NCI-H69 (cell line): ENCODE measurements at regions not wholly inside any gene's neighbourhood (a gene's known extent, or its start where the extent isn't known, plus 50 kb on each side); places are given as distances from the start of the nearest gene placed in this dataset.

Experiments used
- DNase-seq: peaks from one replicate; lab custom pipeline; 2025; lab: John Stamatoyannopoulos, UW

- DNase-seq, result no peak
Measured at GRCh38 chr3:7913283-7913682, 588.3 kb upstream of the LMCD1 start.

DNA sequence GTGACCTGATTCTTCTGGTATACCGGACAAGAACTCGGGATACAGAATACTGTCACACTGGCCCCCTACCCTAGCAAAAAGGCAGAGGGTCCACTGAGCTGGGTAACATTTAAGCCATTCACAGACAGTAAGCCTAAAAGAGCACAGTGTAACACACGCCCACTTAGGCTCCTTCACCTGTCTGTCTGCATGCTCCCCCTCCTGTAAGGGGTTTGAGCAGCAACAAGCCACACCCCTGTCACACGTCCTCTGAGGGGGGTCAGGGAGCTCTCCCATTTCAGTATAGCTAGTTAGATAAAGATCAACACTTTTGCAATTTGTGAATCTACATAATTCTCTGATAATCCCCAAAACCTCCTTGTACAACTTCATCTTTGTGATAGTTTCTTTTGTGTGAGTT is 586.3 kb upstream of the LMCD1 start:
- DNase-seq, result no peak

DNA sequence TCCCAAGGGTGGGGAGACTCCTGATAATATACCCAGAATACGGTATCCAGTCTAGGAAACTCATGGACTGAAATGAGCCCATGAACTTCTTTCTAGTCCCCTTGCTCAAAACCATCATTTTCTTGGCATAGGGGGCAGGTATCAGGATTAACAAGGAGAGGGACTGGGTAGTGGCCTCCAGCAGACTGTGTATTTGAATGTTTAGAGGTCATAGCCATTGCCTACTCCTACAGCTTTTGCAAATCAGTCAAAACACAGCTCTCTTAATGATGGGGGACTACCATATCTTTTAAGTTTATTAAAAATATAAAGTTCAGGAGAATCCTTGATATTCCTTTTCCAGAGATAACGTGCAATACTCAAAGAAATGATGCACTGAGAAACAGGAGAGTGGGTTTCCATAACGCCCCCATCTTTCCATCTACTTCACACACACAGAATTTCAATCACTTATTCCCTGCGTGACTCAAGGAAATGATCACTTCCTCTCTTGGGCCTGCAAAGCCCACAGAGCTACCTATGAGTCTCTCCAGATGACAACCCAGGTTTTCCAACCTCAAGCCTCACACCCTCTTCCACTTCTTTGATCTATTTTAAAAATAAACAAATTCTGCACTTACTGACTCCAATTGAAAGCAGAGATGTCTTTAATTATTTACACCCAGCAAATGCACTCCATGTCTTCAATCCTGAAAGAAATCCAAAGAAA is 584.0 kb upstream of the LMCD1 start:
- no peak for DNase-seq

GRCh38 chr3:7920211-7920610 is 581.4 kb upstream of the LMCD1 start:
- DNase-seq, result no peak

- DNase-seq, result peak; percentile 43
Measured at GRCh38 chr3:7924228-7924627, 577.4 kb upstream of the LMCD1 start.

- DNase-seq, result no peak
Measured at GRCh38 chr3:7927015-7927414, 574.6 kb upstream of the LMCD1 start.

DNA sequence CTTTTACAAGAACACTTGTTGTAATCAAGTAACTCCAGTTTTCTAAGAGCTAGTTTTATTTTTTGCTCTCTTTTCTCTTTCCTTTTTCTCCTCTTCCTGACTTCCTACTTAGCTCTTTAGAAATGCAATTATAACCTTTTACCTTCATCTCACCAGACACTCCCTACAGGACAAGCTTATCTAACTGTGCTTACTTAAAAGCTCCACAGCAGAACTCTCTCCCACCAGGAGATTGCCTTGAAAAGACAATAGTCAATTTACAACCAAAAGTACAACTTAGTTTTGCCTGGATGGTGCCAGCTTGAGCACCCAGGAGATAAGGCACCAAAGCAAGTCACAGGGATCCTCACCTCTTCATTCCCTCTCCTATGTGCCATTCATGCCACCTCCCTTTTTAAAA is 573.8 kb upstream of the LMCD1 start:
- no peak for DNase-seq

DNA sequence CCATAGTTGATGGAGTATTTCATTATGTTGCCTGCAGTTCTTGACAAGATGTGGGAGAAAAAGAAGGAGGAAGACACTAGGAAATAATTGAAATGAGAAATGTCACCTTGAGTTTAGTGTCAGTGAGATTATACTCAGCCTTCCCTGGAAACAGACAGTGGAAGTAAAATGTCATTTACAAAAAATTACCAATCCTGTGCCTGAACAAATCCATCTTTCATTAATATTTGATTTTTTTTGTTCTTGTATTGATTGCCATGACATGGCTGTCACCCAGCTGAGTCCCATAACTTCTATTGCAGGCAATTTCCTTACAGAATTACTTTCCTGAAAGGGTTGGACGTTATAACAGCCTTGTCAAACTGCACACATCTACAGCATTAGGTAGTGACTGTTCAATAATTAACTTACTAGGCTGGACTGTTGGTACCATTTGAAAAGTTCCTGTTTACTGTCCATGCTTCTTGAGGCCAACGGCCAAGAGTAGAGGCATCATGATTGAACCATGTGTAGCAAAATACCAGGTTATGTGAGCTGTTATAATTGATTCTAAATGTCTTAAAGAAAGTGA is 572.2 kb upstream of the LMCD1 start:
- no peak for DNase-seq

DNA sequence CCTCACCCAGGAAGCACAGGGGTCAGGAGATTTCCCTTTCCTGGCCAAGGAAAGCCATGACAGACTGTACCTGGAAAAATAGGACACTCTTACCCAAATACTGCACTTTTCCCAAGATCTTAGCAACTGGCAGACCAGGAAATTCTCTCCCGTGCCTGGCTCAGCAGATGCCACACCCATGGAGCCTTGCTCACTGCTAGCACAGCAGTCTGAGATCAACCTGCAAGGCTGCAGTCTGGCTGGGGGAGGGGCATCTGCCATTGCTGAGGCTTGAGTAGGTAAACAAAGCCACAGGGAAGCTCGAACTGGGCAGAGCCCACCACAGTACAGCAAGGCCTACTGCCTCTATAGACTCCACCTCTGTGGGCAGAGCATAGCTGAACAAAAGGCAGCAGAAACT is 567.3 kb upstream of the LMCD1 start:
- no peak for DNase-seq

- DNase-seq, result no peak
Measured at GRCh38 chr3:7947930-7948329, 553.7 kb upstream of the LMCD1 start.

GRCh38 chr3:7950890-7951289 is 550.7 kb upstream of the LMCD1 start:
- peak; percentile 72 for DNase-seq

- peak; percentile 75 for DNase-seq
Measured at GRCh38 chr3:7953449-7954014, 548.1 kb upstream of the LMCD1 start.

- no peak for DNase-seq
Measured at GRCh38 chr3:7957024-7957423, 544.6 kb upstream of the LMCD1 start.

- DNase-seq, result no peak
Measured at GRCh38 chr3:7959094-7959493, 542.5 kb upstream of the LMCD1 start.

DNA sequence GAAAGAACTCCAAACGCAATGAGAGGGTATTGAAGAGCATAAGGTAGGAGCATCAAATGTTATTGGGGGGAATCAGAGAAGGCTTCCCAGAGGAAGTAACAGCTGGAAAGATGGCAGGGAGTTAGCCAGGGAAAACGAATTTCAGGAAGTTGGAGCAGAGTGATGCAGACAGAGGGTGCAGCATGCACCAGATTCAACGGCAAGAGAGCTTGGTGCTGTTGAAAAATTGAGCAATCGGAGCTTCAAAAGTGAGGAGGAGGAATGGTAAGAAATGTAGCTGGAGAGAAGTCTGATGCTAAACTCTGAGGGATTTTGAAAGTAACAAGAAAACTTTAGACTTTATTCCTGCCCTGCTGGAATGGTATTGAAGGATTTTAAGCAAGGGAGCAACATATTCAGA is 541.0 kb upstream of the LMCD1 start:
- no peak for DNase-seq

- DNase-seq, result no peak
Measured at GRCh38 chr3:7962301-7962700, 539.3 kb upstream of the LMCD1 start.

DNA sequence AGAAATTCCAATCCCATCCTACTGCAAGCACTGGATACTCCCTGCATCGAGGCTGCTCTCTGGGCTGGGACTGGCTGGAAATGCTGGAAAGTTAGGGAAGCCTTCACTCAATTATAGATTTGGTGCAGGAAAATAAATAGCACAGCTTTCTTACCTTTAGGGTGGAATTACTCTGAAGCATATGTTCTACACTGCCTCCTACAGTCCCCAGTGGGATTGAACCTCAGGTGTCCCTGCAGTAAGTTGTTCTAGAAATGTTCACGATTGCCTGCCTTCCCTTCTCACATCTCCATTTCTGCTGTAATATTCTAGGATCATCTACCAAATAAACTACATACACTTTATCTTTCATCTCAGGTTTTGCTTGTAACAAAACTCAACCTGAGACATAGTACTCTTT is 536.7 kb upstream of the LMCD1 start:
- peak; percentile 8 for DNase-seq

DNA sequence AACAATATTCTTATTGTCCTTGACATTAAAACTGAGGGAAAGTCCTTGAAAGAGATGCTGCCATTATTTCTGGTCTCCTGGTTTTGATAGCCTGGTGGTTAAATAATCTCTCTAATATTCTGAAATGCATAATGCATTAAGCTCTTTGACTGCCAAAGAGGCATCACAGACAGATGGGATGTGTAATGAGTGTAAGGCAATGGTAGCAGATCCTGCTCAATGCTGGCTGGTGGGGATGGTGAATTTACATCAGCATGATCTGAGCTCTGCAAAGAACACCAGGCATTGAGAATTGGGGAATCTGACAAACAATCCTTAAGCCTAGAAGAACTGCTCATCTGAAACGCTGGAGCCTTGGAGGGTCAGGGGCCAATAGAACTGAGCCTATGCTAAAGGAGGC is 528.6 kb upstream of the LMCD1 start:
- no peak for DNase-seq

- peak; percentile 89 for DNase-seq
Measured at GRCh38 chr3:7977245-7978086, 524.2 kb upstream of the LMCD1 start.

- DNase-seq, result peak; percentile 87
Measured at GRCh38 chr3:7978087-7978422, 523.6 kb upstream of the LMCD1 start.

GRCh38 chr3:7982126-7982525 is 519.5 kb upstream of the LMCD1 start:
- no peak for DNase-seq

DNA sequence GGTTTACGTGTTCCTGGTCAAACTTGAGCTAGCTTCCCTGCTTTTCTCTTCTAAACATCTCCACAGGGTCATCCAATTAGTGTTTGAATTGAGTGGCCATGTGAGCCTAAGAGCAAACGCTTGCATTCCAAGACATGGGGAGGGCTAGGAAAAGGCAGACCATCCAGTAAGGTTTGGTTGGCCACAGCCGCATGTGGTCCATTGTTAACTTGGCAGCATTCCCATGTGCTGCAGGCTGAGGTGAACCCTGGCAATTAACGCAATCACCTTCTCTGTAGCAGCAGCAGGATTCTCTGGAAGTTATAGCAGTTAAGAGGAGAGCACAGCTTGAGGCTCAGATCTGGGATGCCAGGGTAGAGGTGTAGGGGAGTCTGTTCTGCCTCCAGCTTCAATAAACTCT is 502.2 kb upstream of the LMCD1 start:
- DNase-seq, result peak; percentile 96

DNA sequence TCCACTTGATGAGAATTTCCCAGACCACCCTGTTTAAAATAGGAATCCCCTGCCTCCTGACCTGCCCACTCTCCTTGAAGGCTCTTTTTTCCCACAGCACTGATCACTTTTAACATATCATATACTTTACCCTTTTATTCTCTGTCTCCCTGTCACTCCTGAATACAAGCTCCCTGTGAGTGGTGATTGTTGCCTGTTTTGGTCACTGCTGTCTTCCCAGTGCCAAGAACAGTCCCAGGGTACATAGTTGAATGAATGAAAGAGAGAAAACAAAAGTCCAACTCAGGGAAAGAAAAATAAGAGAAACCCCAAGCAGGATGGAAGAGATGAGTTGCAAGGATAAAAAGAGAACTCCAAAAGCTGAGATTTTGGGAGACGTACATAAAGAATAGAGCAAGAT is 500.3 kb upstream of the LMCD1 start:
- DNase-seq, result no peak
